ENCODE measurements at regions not wholly inside any gene's neighbourhood (a gene's known extent, or its start where the extent isn't known, plus 50 kb on each side); places are given as distances from the start of the nearest gene placed in this dataset.

GRCh38 chr2:44879269-44880124, 62.0 kb upstream of the SIX3 start:
- DNase-seq (ENCODE audit: low read depth) = no peak

- DNase-seq (ENCODE audit: low read depth) = no peak
Measured at GRCh38 chr2:44880125-44880483, 61.4 kb upstream of the SIX3 start.

GRCh38 chr2:44881856-44882255, 59.6 kb upstream of the SIX3 start:
- no peak for DNase-seq (ENCODE audit: low read depth)

DNA sequence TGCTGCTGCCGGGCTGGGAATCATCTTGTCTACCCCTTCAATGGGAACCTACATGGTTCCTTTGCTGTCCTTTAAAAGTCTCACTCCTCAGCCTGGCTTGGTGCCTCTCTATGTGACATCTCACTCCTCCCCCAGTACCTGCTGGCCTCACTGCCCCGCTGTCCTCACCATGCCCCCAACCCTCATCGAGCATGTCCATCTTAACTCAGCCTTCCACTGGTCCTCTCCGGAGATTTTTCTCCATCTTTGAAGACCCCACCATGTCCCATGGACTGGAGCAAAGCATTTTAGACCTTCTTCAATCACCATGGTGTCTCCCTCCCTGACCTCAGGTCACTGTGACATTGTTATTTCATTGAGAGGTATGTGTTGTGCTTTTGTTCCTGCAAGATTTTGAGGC, 58.1 kb upstream of the SIX3 start:
- DNase-seq (ENCODE audit: low read depth) = no peak

- no peak for DNase-seq (ENCODE audit: low read depth)
Measured at GRCh38 chr2:44884231-44884630, 57.3 kb upstream of the SIX3 start.

GRCh38 chr2:44884677-44885076, 56.8 kb upstream of the SIX3 start:
- no peak for DNase-seq (ENCODE audit: low read depth)

GRCh38 chr2:44886414-44886813, 55.1 kb upstream of the SIX3 start:
- no peak for DNase-seq (ENCODE audit: low read depth)

GRCh38 chr2:44889096-44889495, 52.4 kb upstream of the SIX3 start:
- DNase-seq (ENCODE audit: low read depth) = no peak
